Nephron (organoid): ENCODE measurements at regions not wholly inside any gene's neighbourhood (a gene's known extent, or its start where the extent isn't known, plus 50 kb on each side); places are given as distances from the start of the nearest gene placed in this dataset.

ENCODE experiments used
- H3K27ac Mint-ChIP-seq, 3 experiments: 2 replicates each; pipeline ENCODE4 v1.8.0; 2020; ENCODE audit warnings: mixed read lengths in 3 of 3, mild to moderate bottlenecking in 2 of 3, moderate library complexity in 1 of 3
- H3K27me3 Mint-ChIP-seq: 2 replicates; pipeline ENCODE4 v1.8.0; 2021; ENCODE audit warnings: low read depth, mild to moderate bottlenecking, moderate library complexity, mixed read lengths
- H3K36me3 Mint-ChIP-seq: 2 replicates; pipeline ENCODE4 v1.8.0; 2020; ENCODE audit warnings: low read depth, mixed read lengths
- H3K4me1 Mint-ChIP-seq: 2 replicates; pipeline ENCODE4 v1.8.0; 2020; ENCODE audit warnings: mixed read lengths
- H3K4me3 Mint-ChIP-seq, 3 experiments: 2 replicates each; pipeline ENCODE4 v1.8.0; 2020; ENCODE audit warnings: mild to moderate bottlenecking in 3 of 3, mixed read lengths in 3 of 3, moderate library complexity in 2 of 3
- H3K9me3 Mint-ChIP-seq: 2 replicates; pipeline ENCODE4 v1.8.0; 2020; ENCODE audit warnings: mixed read lengths
- CTCF ChIP-seq, 3 experiments: fragments of 200-600 bp; sonication (generic); IDR thresholded peaks; one replicate each; pipeline ENCODE4 v1.5.0; 2021; ENCODE audit warnings: antibody characterized with exemption in 3 of 3; ENCODE audit not compliant: unreplicated experiment in 3 of 3

DNA sequence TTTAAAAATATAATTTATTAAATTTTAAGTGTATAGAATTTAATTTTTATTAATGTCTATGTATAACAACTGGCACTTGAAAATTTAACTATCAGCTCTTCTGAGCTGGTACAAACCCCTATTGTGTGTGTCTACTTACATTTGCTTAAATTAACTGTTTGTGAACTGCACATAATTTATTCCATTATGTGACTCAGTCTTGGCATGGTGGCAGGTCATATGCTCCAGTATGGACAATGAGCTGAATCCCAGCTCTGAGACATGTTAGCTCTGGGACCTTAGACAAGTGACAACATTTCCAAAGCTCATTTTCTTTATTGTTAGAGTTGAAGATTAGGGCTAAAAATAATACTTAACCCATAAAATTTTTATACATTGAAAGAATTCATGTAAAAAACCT, 526.1 kb upstream of the MARCKS start:
- Mint-ChIP-seq H3K9me3 (no peaks in the 10 kb centered on the region), H3K27ac (no peak overlapping the region), H3K36me3 (no peaks in the 10 kb centered on the region), H3K4me1 (no peaks in the 10 kb centered on the region), H3K27me3 (peaks cover 4% of the 10 kb centered on the region), H3K4me3 (no peak overlapping the region)
- no peak for TF ChIP-seq CTCF (IDR thresholded peaks at IDR 0.05; ENCODE audit: unreplicated experiment in 3 of 3)

GRCh38 chr6:113338644-113339043, 518.5 kb upstream of the MARCKS start:
- H3K4me1 Mint-ChIP-seq, result peaks cover 5% of the 10 kb centered on the region
- no peaks in the 10 kb centered on the region for H3K27me3 Mint-ChIP-seq
- peak overlapping the region in 2 of 3 experiments; percentile 24 to 65 for H3K27ac Mint-ChIP-seq
- TF ChIP-seq CTCF (IDR thresholded peaks at IDR 0.05; ENCODE audit: unreplicated experiment in 3 of 3), result no peak
- H3K9me3 Mint-ChIP-seq, result no peaks in the 10 kb centered on the region
- H3K4me3 Mint-ChIP-seq, result no peak overlapping the region
- no peaks in the 10 kb centered on the region for H3K36me3 Mint-ChIP-seq

GRCh38 chr6:113339209-113339608, 517.9 kb upstream of the MARCKS start:
- H3K36me3 Mint-ChIP-seq, result no peaks in the 10 kb centered on the region
- peaks cover 5% of the 10 kb centered on the region for H3K4me1 Mint-ChIP-seq
- no peaks in the 10 kb centered on the region for H3K9me3 Mint-ChIP-seq
- TF ChIP-seq CTCF (IDR thresholded peaks at IDR 0.05; ENCODE audit: unreplicated experiment in 3 of 3), result no peak
- no peak overlapping the region for H3K4me3 Mint-ChIP-seq
- H3K27me3 Mint-ChIP-seq, result no peaks in the 10 kb centered on the region
- H3K27ac Mint-ChIP-seq, result peak overlapping the region in 1 of 3 experiments; percentile 65

DNA sequence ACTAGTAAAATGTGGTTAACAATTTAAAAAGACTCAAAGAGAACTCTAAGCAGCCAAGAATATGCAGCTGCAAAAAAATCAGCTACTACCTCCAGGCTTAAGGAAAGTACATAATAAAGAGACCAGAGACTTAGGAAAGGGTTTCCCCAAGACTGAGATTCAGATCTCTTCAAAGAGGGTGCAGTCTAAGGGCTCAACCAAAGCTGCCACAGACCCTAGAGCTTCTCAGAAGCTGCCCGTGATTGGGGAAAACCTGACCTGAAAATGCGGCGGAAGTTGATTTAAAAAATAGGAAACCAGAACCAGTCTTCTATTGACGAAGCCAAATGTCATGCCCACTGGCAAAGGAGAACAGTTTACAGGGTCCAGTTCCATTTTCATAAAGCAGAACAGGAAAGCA, 516.8 kb upstream of the MARCKS start:
- Mint-ChIP-seq H3K27me3 (no peaks in the 10 kb centered on the region), H3K27ac (no peak overlapping the region), H3K4me3 (no peak overlapping the region), H3K36me3 (no peaks in the 10 kb centered on the region), H3K9me3 (no peaks in the 10 kb centered on the region), H3K4me1 (peaks cover 5% of the 10 kb centered on the region)
- no peak for TF ChIP-seq CTCF (IDR thresholded peaks at IDR 0.05; ENCODE audit: unreplicated experiment in 3 of 3)

DNA sequence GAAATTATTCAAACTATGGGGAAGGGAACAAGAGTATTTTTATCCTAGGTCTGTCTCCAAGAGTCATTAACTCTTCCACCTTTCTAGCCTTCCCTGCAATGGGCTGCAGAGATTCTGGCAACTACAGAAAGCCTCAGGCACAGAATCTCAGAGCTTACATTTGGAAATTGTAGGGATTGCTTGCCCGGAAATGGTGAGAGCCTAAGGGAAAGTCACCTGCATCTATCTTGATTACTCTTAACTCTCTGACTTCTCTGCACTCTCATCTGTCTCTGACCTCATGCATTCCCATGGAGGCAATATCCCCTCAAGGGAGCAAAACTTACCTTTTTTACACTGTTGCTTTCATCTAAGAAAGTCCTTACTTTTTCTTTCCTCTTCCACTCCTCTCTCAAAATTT, 513.2 kb upstream of the MARCKS start:
- H3K4me1 Mint-ChIP-seq, result no peaks in the 10 kb centered on the region
- H3K27me3 Mint-ChIP-seq, result no peaks in the 10 kb centered on the region
- H3K9me3 Mint-ChIP-seq, result no peaks in the 10 kb centered on the region
- TF ChIP-seq CTCF (IDR thresholded peaks at IDR 0.05; ENCODE audit: unreplicated experiment in 3 of 3), result no peak
- H3K36me3 Mint-ChIP-seq, result no peaks in the 10 kb centered on the region
- no peak overlapping the region for H3K4me3 Mint-ChIP-seq
- H3K27ac Mint-ChIP-seq, result no peak overlapping the region

- Mint-ChIP-seq H3K4me3 (no peak overlapping the region), H3K27ac (no peak overlapping the region), H3K27me3 (no peaks in the 10 kb centered on the region), H3K9me3 (no peaks in the 10 kb centered on the region), H3K4me1 (peaks cover 4% of the 10 kb centered on the region), H3K36me3 (no peaks in the 10 kb centered on the region)
- no peak for TF ChIP-seq CTCF (IDR thresholded peaks at IDR 0.05; ENCODE audit: unreplicated experiment in 3 of 3)
Observed at GRCh38 chr6:113344969-113345368, 512.2 kb upstream of the MARCKS start.
